ENCODE measurements at regions not wholly inside any gene's neighbourhood (a gene's known extent, or its start where the extent isn't known, plus 50 kb on each side); places are given as distances from the start of the nearest gene placed in this dataset.

DNA sequence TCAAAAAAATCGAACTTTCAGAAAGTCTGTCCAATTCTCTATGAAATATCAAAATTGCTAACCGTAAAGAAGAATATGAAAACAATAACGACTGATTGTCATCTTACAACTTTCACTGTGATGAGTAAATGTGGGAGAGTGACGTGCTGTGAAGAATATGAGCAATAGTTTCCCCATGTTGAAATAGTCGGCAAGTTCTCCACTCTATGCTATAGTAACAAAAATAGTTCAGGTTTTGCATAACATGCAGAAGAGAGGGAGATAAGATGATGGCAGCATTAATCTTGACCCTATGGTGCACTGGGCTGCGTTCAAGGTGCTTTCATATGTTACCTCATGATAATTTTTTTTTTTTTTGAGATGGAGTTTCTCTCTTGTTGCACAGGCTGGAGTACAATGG is 196.8 kb upstream of the CYRIA start:
- Histone ChIP-seq H3K36me3 (ENCODE audit: control insufficient read depth, insufficient read depth, low read length) (no peaks in the 10 kb centered on the region), H3K9me3 (ENCODE audit: control insufficient read depth, low read length) (no peaks in the 10 kb centered on the region), H3K9ac (ENCODE audit: extremely low read depth, low read length, poor library complexity, severe bottlenecking) (no peak overlapping the region), H3K27me3 (ENCODE audit: control insufficient read depth, insufficient read depth, low read length, poor library complexity, severe bottlenecking) (no peaks in the 10 kb centered on the region), H3K27ac (ENCODE audit: low read depth, low read length) (no peak overlapping the region), H3K4me3 (ENCODE audit: low read length) (no peak overlapping the region), H3K4me1 (ENCODE audit: control insufficient read depth, insufficient read depth, low read length) (no peaks in the 10 kb centered on the region)
- Mint-ChIP-seq H3K9me3 (peaks cover 13% of the 10 kb centered on the region), H3K27me3 (ENCODE audit: insufficient read depth) (no peaks in the 10 kb centered on the region), H3K4me3 (no peak overlapping the region), H3K27ac (no peak overlapping the region), H3K36me3 (ENCODE audit: low read depth) (no peaks in the 10 kb centered on the region), H3K4me1 (peaks cover 3% of the 10 kb centered on the region)
- no peak for DNase-seq
- 87 to 96% methylated on average over 3 to 6 of the region's 6 CpGs for WGBS, 2 experiments (ENCODE audit: insufficient coverage in 1 of 2, insufficient read length in 1 of 2)
- TF ChIP-seq, protein P1, sequence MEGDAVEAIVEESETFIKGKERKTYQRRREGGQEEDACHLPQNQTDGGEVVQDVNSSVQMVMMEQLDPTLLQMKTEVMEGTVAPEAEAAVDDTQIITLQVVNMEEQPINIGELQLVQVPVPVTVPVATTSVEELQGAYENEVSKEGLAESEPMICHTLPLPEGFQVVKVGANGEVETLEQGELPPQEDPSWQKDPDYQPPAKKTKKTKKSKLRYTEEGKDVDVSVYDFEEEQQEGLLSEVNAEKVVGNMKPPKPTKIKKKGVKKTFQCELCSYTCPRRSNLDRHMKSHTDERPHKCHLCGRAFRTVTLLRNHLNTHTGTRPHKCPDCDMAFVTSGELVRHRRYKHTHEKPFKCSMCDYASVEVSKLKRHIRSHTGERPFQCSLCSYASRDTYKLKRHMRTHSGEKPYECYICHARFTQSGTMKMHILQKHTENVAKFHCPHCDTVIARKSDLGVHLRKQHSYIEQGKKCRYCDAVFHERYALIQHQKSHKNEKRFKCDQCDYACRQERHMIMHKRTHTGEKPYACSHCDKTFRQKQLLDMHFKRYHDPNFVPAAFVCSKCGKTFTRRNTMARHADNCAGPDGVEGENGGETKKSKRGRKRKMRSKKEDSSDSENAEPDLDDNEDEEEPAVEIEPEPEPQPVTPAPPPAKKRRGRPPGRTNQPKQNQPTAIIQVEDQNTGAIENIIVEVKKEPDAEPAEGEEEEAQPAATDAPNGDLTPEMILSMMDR (conservative IDR thresholded peaks at IDR 0.05) = no peak

- TF ChIP-seq, protein P1 (conservative IDR thresholded peaks at IDR 0.05) = no peak
- Histone ChIP-seq H3K36me3 (ENCODE audit: control insufficient read depth, insufficient read depth, low read length) (no peaks in the 10 kb centered on the region), H3K27ac (ENCODE audit: low read depth, low read length) (no peak overlapping the region), H3K9ac (ENCODE audit: extremely low read depth, low read length, poor library complexity, severe bottlenecking) (no peak overlapping the region), H3K9me3 (ENCODE audit: control insufficient read depth, low read length) (no peaks in the 10 kb centered on the region), H3K4me1 (ENCODE audit: control insufficient read depth, insufficient read depth, low read length) (no peaks in the 10 kb centered on the region), H3K4me3 (ENCODE audit: low read length) (no peak overlapping the region), H3K27me3 (ENCODE audit: control insufficient read depth, insufficient read depth, low read length, poor library complexity, severe bottlenecking) (no peaks in the 10 kb centered on the region)
- H3K4me3 Mint-ChIP-seq = no peak overlapping the region
- H3K36me3 Mint-ChIP-seq (ENCODE audit: low read depth) = no peaks in the 10 kb centered on the region
- WGBS, 2 experiments (ENCODE audit: insufficient coverage in 1 of 2, insufficient read length in 1 of 2) = 84 to 93% methylated on average over 2 of the region's 2 CpGs
- H3K27me3 Mint-ChIP-seq (ENCODE audit: insufficient read depth) = no peaks in the 10 kb centered on the region
- DNase-seq = no peak
- H3K27ac Mint-ChIP-seq = no peak overlapping the region
- peaks cover 13% of the 10 kb centered on the region for H3K9me3 Mint-ChIP-seq
- H3K4me1 Mint-ChIP-seq = peaks cover 3% of the 10 kb centered on the region
Measured at GRCh38 chr2:16861530-16861929, 195.9 kb upstream of the CYRIA start.

DNA sequence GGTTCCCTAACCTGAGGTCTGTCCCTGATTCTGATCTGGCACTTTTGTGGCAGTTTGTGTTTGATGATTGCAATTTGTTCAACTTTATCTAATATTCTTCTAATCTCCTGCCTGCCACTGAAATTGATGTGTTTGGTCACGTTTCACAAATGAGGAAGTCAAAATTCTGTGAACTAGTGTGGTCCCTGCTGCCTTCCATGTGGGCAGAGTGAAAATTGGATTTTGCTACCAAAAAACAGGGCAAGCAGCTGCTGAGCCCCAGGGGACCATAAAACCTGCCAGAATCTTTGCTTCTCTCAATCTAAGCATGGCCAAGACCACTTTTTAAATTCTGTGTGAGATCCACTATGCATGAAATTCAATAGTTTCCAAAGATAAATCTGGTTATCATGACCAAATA is 195.5 kb upstream of the CYRIA start:
- no peaks in the 10 kb centered on the region for H3K9me3 ChIP-seq (ENCODE audit: control insufficient read depth, low read length)
- Mint-ChIP-seq H3K27ac (no peak overlapping the region), H3K4me3 (no peak overlapping the region), H3K9me3 (peaks cover 13% of the 10 kb centered on the region), H3K4me1 (peaks cover 3% of the 10 kb centered on the region), H3K36me3 (ENCODE audit: low read depth) (no peaks in the 10 kb centered on the region), H3K27me3 (ENCODE audit: insufficient read depth) (no peaks in the 10 kb centered on the region)
- H3K27me3 ChIP-seq (ENCODE audit: control insufficient read depth, insufficient read depth, low read length, poor library complexity, severe bottlenecking) = no peaks in the 10 kb centered on the region
- no peak overlapping the region for H3K27ac ChIP-seq (ENCODE audit: low read depth, low read length)
- DNase-seq = no peak
- 71 to 75% methylated on average over 1 of the region's 1 CpG for WGBS, 2 experiments (ENCODE audit: insufficient coverage in 1 of 2, insufficient read length in 1 of 2)
- H3K4me3 ChIP-seq (ENCODE audit: low read length) = no peak overlapping the region
- no peak overlapping the region for H3K9ac ChIP-seq (ENCODE audit: extremely low read depth, low read length, poor library complexity, severe bottlenecking)
- H3K4me1 ChIP-seq (ENCODE audit: control insufficient read depth, insufficient read depth, low read length) = no peaks in the 10 kb centered on the region
- TF ChIP-seq, protein P1 (conservative IDR thresholded peaks at IDR 0.05) = no peak
- no peaks in the 10 kb centered on the region for H3K36me3 ChIP-seq (ENCODE audit: control insufficient read depth, insufficient read depth, low read length)

All from endodermal cell (in vitro differentiated cells).